Colonic mucosa (tissue), 4 donors: ENCODE measurements at regions not wholly inside any gene's neighbourhood (a gene's known extent, or its start where the extent isn't known, plus 50 kb on each side); places are given as distances from the start of the nearest gene placed in this dataset.

Source experiments
- DNase-seq: peaks from one replicate; pipeline ENCODE4 v3.0.0-alpha.2; 2020
- H3K27ac ChIP-seq: fragments of 200-600 bp; one replicate; pipeline ENCODE4 v1.8.0; 2021
- H3K27me3 ChIP-seq: fragments of 200-600 bp; one replicate; pipeline ENCODE4 v1.8.0; 2021
- H3K36me3 ChIP-seq: fragments of 200-600 bp; one replicate; pipeline ENCODE4 v1.8.0; 2021
- H3K4me1 ChIP-seq: fragments of 200-600 bp; one replicate; pipeline ENCODE4 v1.8.0; 2021; ENCODE audit warnings: mild to moderate bottlenecking
- H3K4me3 ChIP-seq: fragments of 200-600 bp; one replicate; pipeline ENCODE4 v1.8.0; 2021
- H3K9ac ChIP-seq, 2 donors: one replicate each; pipeline ENCODE4 v1.7.0; 2013; ENCODE audit warnings: control low read depth in 2 of 2, low read depth in 2 of 2, low read length in 2 of 2
- H3K9me3 ChIP-seq: fragments of 200-600 bp; one replicate; pipeline ENCODE4 v1.8.0; 2021
- CTCF ChIP-seq: fragments of 200-600 bp; IDR thresholded peaks from one replicate; pipeline ENCODE4 v1.8.0; 2022; ENCODE audit warnings: antibody characterized with exemption, mild to moderate bottlenecking
- intact Hi-C: fragments of 100-400 bp; cut with DNase I; formaldehyde crosslinking; loops from one replicate; pipeline ENCODE4 v1.14.1; 2022
- donor health status: healthy.
- donor health status: DM: no; HTN: no; CAD: no.
- donor health status: DM: no; HTN: no; CAD: no.

- H3K9ac ChIP-seq = no peak overlapping the region
- no peak overlapping the region for H3K4me3 ChIP-seq
- H3K4me1 ChIP-seq = no peaks in the 10 kb centered on the region
- TF ChIP-seq CTCF = no peak
- H3K36me3 ChIP-seq = no peaks in the 10 kb centered on the region
- intact Hi-C loops = no loop called here
- DNase-seq = no peak
- no peaks in the 10 kb centered on the region for H3K9me3 ChIP-seq
- H3K27ac ChIP-seq = no peak overlapping the region
- H3K27me3 ChIP-seq = no peaks in the 10 kb centered on the region
These were observed 126.9 kb downstream of the PAPOLA start for GRCh38 chr14:96629082-96629481.

DNA sequence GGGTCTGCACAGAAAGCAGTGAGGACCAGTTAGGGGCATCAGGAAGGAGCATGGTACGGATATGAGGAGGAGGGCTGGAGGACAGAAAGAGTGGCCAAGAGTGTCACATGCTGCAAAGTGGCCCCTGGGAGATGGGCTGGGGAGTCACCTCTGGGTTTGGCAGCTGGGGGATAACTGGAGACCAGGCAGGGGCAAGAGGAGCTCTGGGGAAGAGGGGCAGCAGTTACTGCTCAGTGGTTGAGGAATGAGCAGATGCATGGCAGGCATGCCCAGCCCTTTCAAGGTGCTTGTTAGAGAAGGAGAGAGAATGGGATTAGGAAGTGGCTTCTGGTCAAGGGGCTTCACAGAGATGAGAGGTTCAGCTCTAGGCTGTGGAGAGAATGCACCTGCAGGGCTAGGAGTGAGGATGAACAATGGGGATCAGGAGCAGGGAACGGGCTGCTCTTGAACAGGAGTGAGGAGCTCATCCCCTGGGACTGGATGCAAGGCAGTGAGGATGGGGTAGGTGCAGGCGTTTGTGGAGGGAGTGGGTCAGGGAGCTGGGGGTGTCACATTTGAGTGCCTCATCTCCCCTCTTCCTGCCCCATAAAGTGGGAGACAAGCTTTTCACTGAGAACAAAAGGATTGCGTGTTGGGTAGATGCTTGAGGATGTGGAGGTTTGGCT is 127.5 kb downstream of the PAPOLA start:
- no peaks in the 10 kb centered on the region for H3K9me3 ChIP-seq
- H3K27me3 ChIP-seq = no peaks in the 10 kb centered on the region
- H3K9ac ChIP-seq = no peak overlapping the region
- no peak for TF ChIP-seq CTCF
- H3K4me3 ChIP-seq = no peak overlapping the region
- H3K36me3 ChIP-seq = no peaks in the 10 kb centered on the region
- H3K4me1 ChIP-seq = no peaks in the 10 kb centered on the region
- no peak for DNase-seq
- intact Hi-C loops = no loop called here
- no peak overlapping the region for H3K27ac ChIP-seq

DNA sequence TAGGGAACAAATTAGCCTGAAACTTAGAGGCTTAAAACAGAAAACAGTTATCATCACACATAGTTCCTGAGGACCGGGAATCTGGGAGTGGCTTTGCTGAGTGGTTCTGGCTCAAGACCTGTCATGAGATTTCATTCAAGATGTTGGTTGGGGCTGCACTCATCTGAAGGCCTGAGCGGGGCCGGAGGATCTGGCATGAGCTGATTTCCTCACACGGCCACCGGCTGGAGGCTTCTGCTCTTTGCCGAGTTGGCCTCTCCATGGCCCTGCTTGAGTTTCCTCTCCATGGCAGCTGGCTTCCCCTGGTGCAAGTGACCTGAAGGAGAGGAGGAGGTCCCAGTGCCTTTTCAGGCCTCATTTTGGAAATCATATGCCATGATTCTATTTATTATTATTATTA is 128.1 kb downstream of the PAPOLA start:
- H3K4me1 ChIP-seq = no peaks in the 10 kb centered on the region
- intact Hi-C loops = no loop called here
- DNase-seq = no peak

DNA sequence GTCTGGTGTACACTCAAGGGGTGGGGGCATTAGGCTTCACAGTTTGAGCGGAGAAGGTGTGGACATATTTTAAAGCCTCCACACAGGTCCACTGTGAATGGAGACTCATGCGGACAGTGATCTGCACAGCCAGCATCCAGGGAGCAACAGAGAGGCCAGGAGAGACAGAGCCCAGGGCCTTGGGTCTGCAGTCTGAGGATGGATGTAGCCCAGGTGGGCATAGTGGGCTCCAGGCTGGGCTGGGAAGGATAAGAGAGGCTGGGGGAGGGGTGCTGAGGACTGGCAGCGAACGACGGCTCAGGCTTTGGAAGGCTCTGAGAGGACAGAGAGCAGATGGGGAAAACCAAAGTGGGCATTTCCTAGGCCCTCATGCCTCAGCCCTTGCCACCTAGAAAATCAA is 128.8 kb downstream of the PAPOLA start:
- no peak overlapping the region for H3K27ac ChIP-seq
- intact Hi-C loops = no loop called here
- H3K36me3 ChIP-seq = no peaks in the 10 kb centered on the region
- no peaks in the 10 kb centered on the region for H3K27me3 ChIP-seq
- no peak overlapping the region for H3K9ac ChIP-seq
- H3K9me3 ChIP-seq = no peaks in the 10 kb centered on the region
- H3K4me3 ChIP-seq = no peak overlapping the region
- DNase-seq = no peak
- H3K4me1 ChIP-seq = no peaks in the 10 kb centered on the region
- no peak for TF ChIP-seq CTCF

More for the DNA sequence above, 128.1 kb downstream of the PAPOLA start:
- no peak for TF ChIP-seq CTCF
- H3K27ac ChIP-seq = no peak overlapping the region
- H3K9me3 ChIP-seq = no peaks in the 10 kb centered on the region
- no peaks in the 10 kb centered on the region for H3K27me3 ChIP-seq
- no peaks in the 10 kb centered on the region for H3K36me3 ChIP-seq
- H3K4me3 ChIP-seq = no peak overlapping the region
- no peak overlapping the region for H3K9ac ChIP-seq

DNA sequence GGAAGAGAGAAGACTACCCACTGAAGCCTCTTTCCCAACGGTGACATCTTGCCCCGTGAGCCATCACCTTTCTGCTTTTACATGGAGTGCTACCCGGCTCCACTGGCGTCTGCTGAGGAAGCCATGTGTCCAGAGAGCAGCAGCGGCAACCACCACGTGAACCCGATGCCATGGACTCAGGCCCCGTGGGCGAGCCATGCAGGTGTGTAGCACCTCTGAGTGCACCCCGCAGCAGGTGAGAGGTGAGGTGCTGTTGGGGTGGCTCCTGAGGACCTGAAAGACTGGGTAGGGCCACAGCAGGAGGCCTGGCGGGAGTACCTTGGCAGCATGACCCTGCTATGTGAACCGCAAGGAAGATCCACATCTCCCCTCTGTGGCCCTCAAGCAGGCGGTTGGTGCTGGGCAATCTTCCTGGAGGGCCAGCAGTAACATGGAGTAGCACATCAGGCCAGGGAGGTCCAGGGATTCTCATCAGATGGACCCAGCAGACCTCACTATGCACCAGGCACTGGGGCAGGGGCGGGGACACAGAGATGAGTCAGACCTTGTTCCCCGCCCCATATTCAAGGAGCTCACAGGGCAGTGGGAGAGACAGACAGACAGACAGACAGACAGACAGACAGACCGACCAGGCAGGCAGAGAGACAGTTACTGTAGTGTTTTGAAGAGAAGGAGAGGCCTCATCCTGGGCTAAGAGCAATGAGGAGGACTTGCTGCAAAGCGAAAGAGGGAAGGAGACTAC is 129.6 kb downstream of the PAPOLA start:
- Histone ChIP-seq H3K4me1 (no peaks in the 10 kb centered on the region), H3K27ac (no peak overlapping the region), H3K4me3 (no peak overlapping the region), H3K9ac (no peak overlapping the region), H3K9me3 (no peaks in the 10 kb centered on the region), H3K27me3 (no peaks in the 10 kb centered on the region), H3K36me3 (no peaks in the 10 kb centered on the region)
- no peak for TF ChIP-seq CTCF
- intact Hi-C loops = no loop called here
- DNase-seq = peak; percentile 9
